ENCODE measurements at regions not wholly inside any gene's neighbourhood (a gene's known extent, or its start where the extent isn't known, plus 50 kb on each side); places are given as distances from the start of the nearest gene placed in this dataset.

DNA sequence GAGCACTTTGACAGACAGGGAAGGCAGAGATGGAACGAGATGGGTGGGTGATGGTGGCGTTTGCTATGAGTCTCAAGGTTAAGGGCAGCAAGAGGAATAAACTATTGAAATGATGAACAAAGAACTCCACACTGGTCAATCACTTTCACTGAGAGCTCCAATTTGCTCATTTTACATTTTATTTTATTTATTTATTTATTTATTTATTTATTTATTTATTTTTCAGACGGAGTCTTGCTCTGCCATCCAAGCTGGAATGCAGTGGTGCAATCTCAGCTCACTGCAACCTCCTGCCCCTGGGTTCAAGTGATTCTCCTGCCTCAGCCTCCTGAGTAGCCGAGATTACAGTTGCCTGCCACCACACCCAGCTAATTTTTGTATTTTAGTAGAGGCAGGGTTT is 669.1 kb downstream of the HS3ST4 start:
- in situ Hi-C loops (cut with MboI) (no loop called here), intact Hi-C loops (cut with micrococcal nuclease; ENCODE audit: unreplicated experiment) (no loop called here)
- Histone ChIP-seq H3K79me2 (ENCODE audit: control insufficient read depth, insufficient read depth, low read length) (no peaks in the 10 kb centered on the region), H3K4me3 (no peak overlapping the region), H3K9ac (ENCODE audit: control insufficient read depth, insufficient read depth, low read length) (no peak overlapping the region), H4K20me1 (ENCODE audit: control insufficient read depth, insufficient read depth) (no peaks in the 10 kb centered on the region), H3K4me2 (ENCODE audit: control insufficient read depth, insufficient read depth) (no peak overlapping the region), H3K9me3 (replicated peaks; ENCODE audit: control insufficient read depth, insufficient read depth, low read length) (no peaks in the 10 kb centered on the region), H3K27ac (ENCODE audit: control insufficient read depth, insufficient read depth) (no peak overlapping the region), H3K4me1 (ENCODE audit: control insufficient read depth, insufficient read depth, low read length) (no peaks in the 10 kb centered on the region), H3K27me3 (replicated peaks in 1 of 2; ENCODE audit: control insufficient read depth in 2 of 2, insufficient read depth in 2 of 2, low read length in 1 of 2) (no peaks in the 10 kb centered on the region), H2AFZ (ENCODE audit: control insufficient read depth, low read depth, low read length) (no peak overlapping the region), H3K36me3 (ENCODE audit: control insufficient read depth in 2 of 2, insufficient read depth in 2 of 2, low read length in 1 of 2) (no peaks in the 10 kb centered on the region)
- BruUV-seq (replicated peaks) = no TSS peak
- 22% methylated on average over 4 of the region's 4 CpGs for WGBS (ENCODE audit: insufficient coverage, insufficient replicate concordance, low lambda C conversion rate, missing lambda C conversion rate)
- CTCF ChIA-PET = interaction anchor here (0.6 kb wide), 1 partner anchor 285 kb away, joined by 3 read pairs; no protein-coding TSS in a partner anchor
- TF ChIP-seq TARDBP (IDR thresholded peaks at IDR 0.05; ENCODE audit: borderline replicate concordance) = no peak
- TF ChIP-seq CREM (IDR thresholded peaks at IDR 0.05; ENCODE audit: low read depth) = no peak
- no peak for TF ChIP-seq KDM1A (IDR thresholded peaks at IDR 0.05; ENCODE audit: borderline replicate concordance)
- no peak for TF ChIP-seq CHD4 (IDR thresholded peaks at IDR 0.05)
- TF ChIP-seq IRF4 (IDR thresholded peaks at IDR 0.05; ENCODE audit: low read depth, low read length) = no peak
- TF ChIP-seq HDAC6 (IDR thresholded peaks at IDR 0.05; ENCODE audit: unreplicated experiment) = no peak
- TF ChIP-seq, protein P1, sequence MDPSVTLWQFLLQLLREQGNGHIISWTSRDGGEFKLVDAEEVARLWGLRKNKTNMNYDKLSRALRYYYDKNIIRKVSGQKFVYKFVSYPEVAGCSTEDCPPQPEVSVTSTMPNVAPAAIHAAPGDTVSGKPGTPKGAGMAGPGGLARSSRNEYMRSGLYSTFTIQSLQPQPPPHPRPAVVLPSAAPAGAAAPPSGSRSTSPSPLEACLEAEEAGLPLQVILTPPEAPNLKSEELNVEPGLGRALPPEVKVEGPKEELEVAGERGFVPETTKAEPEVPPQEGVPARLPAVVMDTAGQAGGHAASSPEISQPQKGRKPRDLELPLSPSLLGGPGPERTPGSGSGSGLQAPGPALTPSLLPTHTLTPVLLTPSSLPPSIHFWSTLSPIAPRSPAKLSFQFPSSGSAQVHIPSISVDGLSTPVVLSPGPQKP (IDR thresholded peaks at IDR 0.05; ENCODE audit: low read depth, low read length) = no peak
- no peak for TF ChIP-seq SREBF1 (IDR thresholded peaks at IDR 0.05; ENCODE audit: low read length)
- TF ChIP-seq LARP7 (IDR thresholded peaks at IDR 0.05) = no peak
- TF ChIP-seq HCFC1 (IDR thresholded peaks at IDR 0.05; ENCODE audit: low read length) = no peak
- TF ChIP-seq, protein P2, sequence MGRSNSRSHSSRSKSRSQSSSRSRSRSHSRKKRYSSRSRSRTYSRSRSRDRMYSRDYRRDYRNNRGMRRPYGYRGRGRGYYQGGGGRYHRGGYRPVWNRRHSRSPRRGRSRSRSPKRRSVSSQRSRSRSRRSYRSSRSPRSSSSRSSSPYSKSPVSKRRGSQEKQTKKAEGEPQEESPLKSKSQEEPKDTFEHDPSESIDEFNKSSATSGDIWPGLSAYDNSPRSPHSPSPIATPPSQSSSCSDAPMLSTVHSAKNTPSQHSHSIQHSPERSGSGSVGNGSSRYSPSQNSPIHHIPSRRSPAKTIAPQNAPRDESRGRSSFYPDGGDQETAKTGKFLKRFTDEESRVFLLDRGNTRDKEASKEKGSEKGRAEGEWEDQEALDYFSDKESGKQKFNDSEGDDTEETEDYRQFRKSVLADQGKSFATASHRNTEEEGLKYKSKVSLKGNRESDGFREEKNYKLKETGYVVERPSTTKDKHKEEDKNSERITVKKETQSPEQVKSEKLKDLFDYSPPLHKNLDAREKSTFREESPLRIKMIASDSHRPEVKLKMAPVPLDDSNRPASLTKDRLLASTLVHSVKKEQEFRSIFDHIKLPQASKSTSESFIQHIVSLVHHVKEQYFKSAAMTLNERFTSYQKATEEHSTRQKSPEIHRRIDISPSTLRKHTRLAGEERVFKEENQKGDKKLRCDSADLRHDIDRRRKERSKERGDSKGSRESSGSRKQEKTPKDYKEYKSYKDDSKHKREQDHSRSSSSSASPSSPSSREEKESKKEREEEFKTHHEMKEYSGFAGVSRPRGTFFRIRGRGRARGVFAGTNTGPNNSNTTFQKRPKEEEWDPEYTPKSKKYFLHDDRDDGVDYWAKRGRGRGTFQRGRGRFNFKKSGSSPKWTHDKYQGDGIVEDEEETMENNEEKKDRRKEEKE (IDR thresholded peaks at IDR 0.05) = no peak
- no peak for TF ChIP-seq EED (IDR thresholded peaks at IDR 0.05; ENCODE audit: low read depth)
- TF ChIP-seq FOS (IDR thresholded peaks at IDR 0.05; ENCODE audit: borderline replicate concordance, extremely low read depth, insufficient read length) = no peak
- TF ChIP-seq NFYA (IDR thresholded peaks at IDR 0.05; ENCODE audit: borderline replicate concordance, low read depth, low read length) = no peak
- TF ChIP-seq, protein P3, sequence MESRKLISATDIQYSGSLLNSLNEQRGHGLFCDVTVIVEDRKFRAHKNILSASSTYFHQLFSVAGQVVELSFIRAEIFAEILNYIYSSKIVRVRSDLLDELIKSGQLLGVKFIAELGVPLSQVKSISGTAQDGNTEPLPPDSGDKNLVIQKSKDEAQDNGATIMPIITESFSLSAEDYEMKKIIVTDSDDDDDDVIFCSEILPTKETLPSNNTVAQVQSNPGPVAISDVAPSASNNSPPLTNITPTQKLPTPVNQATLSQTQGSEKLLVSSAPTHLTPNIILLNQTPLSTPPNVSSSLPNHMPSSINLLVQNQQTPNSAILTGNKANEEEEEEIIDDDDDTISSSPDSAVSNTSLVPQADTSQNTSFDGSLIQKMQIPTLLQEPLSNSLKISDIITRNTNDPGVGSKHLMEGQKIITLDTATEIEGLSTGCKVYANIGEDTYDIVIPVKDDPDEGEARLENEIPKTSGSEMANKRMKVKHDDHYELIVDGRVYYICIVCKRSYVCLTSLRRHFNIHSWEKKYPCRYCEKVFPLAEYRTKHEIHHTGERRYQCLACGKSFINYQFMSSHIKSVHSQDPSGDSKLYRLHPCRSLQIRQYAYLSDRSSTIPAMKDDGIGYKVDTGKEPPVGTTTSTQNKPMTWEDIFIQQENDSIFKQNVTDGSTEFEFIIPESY (IDR thresholded peaks at IDR 0.05) = no peak
- RAD21 ChIA-PET (ENCODE audit: unreplicated experiment) = no interaction called here
- SMC1A ChIA-PET (ENCODE audit: uncharacterized antibody, unreplicated experiment) = no interaction called here
- no peak for ATAC-seq
- POLR2A ChIA-PET = no interaction called here
- no peak for FAIRE-seq
- DNase-seq (ENCODE audit: low read depth, low spot score) = no peak

Measured in GM12878 (cell line).